HG02623 (cell line): ENCODE measurements at regions not wholly inside any gene's neighbourhood (a gene's known extent, or its start where the extent isn't known, plus 50 kb on each side); places are given as distances from the start of the nearest gene placed in this dataset.

Experiments used
- ATAC-seq: cut with Tn5 transposase; IDR thresholded peaks from one replicate; pipeline ENCODE4 v1.9.1; 2021; ENCODE audit warnings: moderate library complexity; ENCODE audit not compliant: unreplicated experiment

DNA sequence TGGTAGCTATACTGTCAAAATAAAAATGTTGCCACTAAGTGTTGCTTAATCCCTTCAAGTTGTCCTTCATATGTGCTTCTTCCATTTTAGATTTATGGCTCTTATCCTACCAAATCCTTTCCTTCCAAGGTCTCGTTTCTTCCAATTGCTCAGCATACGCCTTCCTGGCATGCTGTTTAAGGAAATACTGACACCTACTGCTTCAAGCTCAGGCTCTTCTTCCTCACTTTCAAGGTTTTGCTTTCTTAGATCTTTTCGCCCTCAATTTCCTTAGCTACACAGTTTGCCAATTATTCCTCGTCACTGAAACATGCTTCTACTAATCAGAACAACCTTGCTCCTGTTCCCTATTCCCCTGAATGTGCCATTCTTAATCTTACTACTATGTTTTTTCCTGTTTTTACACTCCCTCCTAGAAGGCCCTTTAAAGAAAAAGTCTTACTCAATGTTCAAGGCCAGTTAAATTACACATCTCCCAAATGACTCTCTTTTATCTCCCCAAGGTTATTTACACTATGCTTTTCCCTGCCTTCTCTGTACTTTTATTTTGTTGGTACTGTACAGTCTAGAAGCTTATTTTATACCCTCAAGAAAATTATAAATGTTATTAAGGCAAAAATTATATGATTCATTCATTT, 343.1 kb downstream of the MZT1 start:
- no peak for ATAC-seq

- no peak for ATAC-seq
Observed at GRCh38 chr13:72383646-72384045, 343.8 kb downstream of the MZT1 start.

DNA sequence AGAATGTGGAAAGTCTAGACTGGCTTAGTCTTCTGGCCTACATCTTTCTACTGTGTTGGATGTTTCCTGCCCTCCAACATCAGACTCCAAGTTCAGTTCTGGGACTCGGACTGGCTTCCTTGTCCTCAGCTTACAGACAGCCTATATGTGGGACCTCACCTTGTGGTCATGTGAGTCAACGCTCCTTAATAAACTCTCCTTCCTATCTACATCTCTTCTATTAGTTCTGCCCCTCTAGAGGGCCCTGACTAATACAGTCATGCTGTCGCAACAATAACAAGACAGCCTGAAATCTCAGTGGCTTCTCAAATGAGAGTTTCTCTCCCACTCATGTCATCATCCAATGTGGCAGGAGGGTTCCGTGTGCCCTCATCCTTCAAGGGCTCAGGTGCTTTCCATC, 347.8 kb downstream of the MZT1 start:
- ATAC-seq: no peak

- ATAC-seq: no peak
Observed at GRCh38 chr13:72368031-72368430, 359.4 kb downstream of the MZT1 start.

DNA sequence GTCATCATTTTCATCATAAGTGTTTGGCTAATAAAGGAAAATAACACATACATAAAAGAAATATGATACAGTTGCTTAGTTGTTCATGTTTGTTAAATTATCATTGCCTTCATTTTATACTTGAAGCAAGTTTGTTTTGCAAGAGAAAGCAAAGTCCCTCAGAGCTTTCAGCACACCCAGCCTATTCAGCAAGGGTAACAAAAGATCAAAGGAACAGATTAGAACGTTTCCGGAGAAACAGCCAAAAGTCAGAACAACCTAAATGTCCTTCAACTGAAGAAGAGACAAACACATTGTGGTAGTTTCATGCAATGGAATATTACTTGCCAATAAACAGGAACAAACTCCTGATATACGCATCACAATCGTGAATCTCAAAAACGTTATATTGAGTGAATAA, 380.7 kb downstream of the MZT1 start:
- ATAC-seq: no peak

GRCh38 chr13:72342364-72342763, 385.1 kb downstream of the MZT1 start:
- ATAC-seq: no peak

GRCh38 chr13:72341904-72342303, 385.5 kb downstream of the MZT1 start:
- ATAC-seq: no peak

DNA sequence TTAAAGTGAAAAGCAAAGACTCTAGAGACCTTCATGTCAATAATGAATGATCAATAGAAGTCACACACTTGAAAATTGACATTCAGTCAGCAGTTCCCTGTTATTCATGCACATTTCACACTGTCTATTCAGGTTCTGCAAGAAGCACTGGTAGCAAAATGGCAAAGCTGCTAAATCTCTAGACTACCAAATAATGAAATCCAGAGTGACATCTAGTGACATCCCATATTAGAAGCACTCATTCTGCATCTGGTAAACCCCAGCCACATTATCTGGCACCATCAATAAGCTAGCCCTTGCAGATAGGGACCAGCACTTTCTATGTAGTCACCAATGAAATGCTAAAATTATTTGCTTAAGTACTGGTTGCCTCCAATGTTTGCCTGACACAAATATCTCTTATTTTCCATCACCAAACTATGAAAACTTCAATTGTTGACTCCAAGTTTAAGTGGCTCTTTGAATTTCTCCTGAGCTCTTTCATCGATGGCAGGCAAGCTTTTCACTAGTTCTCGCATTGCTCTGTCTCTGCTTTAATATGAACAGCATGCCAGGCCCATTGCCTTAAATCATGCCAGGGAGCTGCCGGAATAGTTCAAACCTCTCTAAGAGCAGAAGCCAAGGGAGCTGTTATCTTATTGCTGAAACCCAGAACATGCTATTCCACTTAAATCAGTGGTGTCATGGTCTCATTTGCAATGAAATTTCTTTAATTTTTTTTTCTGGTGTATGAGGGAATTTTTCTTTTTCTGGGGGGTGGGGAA, 409.9 kb downstream of the MZT1 start:
- no peak for ATAC-seq

DNA sequence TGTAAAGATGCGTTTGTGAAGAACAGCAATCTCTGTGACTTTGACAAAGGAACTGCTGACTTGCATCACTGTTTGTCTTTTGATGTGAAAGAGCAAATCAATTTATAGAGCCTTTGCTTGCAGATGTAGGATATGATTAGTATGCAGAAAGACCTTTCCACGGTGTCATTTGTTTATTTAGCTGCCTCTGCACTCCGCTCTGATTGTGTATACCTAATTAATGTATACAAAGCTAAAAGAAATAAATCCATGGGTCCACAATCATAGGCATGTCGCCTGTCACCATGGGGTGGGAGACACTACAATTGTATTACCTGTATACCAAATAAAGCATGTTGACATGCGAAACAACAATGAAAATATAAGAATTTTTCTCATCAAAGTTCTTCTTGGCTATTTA, 410.7 kb downstream of the MZT1 start:
- no peak for ATAC-seq

DNA sequence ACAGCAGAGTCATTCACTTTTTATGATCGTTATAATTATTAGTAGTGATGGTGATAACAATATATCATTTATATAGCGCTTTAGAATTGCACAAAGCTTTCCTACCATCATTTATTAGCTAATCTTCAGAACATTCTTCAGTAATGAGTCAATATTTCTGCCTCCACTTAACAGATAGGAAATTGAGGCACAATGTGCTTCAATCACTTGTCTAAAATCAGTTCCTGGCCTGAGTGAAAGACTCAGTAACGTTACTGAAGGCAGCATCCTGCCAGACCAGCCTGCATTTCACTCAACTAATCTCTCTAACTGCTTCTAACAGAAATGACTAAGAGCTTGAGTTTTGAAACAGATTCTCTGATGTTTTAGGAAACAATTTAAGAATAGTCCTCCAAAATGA, 412.1 kb downstream of the MZT1 start:
- ATAC-seq: no peak

- ATAC-seq: no peak
Observed at GRCh38 chr13:72314210-72314609, 413.2 kb downstream of the MZT1 start.

GRCh38 chr13:72313546-72313945, 413.9 kb downstream of the MZT1 start:
- ATAC-seq: no peak

DNA sequence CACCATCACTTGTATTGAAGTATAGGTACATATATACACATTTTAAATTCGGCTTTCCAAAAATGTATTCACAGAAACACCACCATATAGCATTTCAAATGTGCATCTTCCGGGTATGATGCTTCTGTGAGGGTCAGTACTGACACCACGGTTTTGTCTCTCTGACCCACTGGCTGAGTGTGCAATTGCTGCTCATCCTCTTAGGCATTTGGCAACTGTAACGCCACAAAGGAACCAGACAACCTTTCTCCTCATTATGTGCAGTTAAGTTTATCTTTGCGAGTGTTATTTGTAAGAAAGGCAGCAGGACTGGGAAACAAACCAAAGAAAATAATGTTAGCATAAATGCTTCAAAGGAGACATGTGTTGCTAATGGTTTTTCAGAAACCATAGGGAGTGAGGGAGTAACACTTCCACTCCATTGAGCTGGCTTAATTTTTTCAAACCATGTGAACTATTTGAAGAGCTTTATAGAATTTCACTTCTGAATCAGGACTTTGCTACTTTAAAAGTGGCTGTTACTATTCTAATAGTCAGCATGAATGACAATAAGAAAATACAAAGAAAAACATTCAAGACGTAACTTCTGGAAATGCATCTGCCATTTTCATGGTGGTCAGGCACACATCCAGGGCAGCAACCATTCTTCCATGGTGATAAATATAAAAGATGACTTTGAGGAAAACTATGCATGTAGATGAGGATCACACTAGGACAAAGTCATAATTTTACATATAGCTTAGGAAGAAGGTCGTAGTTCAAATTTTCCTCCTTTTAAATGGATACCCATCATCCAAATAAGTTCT, 423.3 kb downstream of the MZT1 start:
- no peak for ATAC-seq

GRCh38 chr13:72296246-72296645, 429.2 kb upstream of the DACH1 start:
- no peak for ATAC-seq

DNA sequence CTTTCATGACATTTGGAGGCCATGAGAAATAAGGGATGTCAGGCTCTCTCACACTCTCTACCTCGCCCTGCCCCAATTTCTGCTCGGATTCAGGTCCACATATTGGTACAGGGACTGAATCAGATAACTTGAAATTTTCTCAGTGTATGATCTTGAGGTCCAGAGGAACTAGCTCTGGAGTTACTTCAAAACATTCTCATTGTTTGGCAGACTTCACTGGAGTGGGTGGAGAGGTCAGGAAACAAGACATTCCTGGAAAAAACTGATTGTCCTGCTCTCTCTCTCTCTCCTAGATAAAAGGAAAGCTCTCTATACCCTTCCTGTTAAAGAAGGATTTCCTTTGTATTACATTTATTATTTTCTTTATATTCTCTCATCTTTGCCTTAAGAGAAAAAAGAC, 428.1 kb upstream of the DACH1 start:
- ATAC-seq: no peak

- ATAC-seq: no peak
Observed at GRCh38 chr13:72293206-72293605, 426.2 kb upstream of the DACH1 start.

GRCh38 chr13:72290962-72291681, 424.1 kb upstream of the DACH1 start:
- no peak for ATAC-seq

GRCh38 chr13:72286421-72286820, 419.4 kb upstream of the DACH1 start:
- no peak for ATAC-seq

GRCh38 chr13:72284791-72285190, 417.8 kb upstream of the DACH1 start:
- ATAC-seq: no peak

GRCh38 chr13:72261732-72262131, 394.7 kb upstream of the DACH1 start:
- no peak for ATAC-seq

- no peak for ATAC-seq
Observed at GRCh38 chr13:72259528-72259927, 392.5 kb upstream of the DACH1 start.
